Prostate gland (tissue), 2 donors: ENCODE measurements at regions not wholly inside any gene's neighbourhood (a gene's known extent, or its start where the extent isn't known, plus 50 kb on each side); places are given as distances from the start of the nearest gene placed in this dataset.

ENCODE experiments used
- DNase-seq: peaks from one replicate; pipeline ENCODE4 v3.0.0-alpha.2; 2019; ENCODE audit warnings: low spot score
- H3K27ac ChIP-seq, 2 donors: fragments of 200-600 bp; sonication (generic); 2 replicates each; pipeline ENCODE4 v1.5.1; 2017 to 2019
- H3K27me3 ChIP-seq: fragments of 200-600 bp; sonication (generic); replicated peaks from 2 replicates; pipeline ENCODE4 v1.5.1; 2019; ENCODE audit not compliant: insufficient read depth
- H3K36me3 ChIP-seq, 2 donors: fragments of 200-600 bp; sonication (generic); 1 replicate in 1 of 2; 2 replicates in 1 of 2; pipeline versions ENCODE4 v1.5.1 to v1.8.1; 2017 to 2019
- H3K4me1 ChIP-seq: fragments of 200-600 bp; sonication (generic); replicated peaks from 2 replicates; pipeline ENCODE4 v1.5.1; 2019
- H3K4me3 ChIP-seq, 2 donors: fragments of 200-600 bp; sonication (generic); 2 replicates each; pipeline ENCODE4 v1.5.1; 2017 to 2019
- H3K9me3 ChIP-seq: fragments of 200-600 bp; sonication (generic); 2 replicates; pipeline ENCODE4 v1.5.1; 2017
- CTCF ChIP-seq, 4 experiments: fragments of 200-600 bp in 2 of 4; fragments of 450-650 bp in 2 of 4; sonication (generic) in 2 of 4; IDR thresholded peaks; 1 replicate in 3 of 4; 2 replicates in 1 of 4; pipeline ENCODE4 v1.5.1; 2016 to 2019; ENCODE audit warnings: antibody characterized with exemption in 4 of 4, mild to moderate bottlenecking in 2 of 4, moderate library complexity in 2 of 4
- POLR2A ChIP-seq: fragments of 450-650 bp; IDR thresholded peaks from one replicate; pipeline ENCODE4 v1.6.1; 2016; ENCODE audit warnings: antibody characterized with exemption, mild to moderate bottlenecking
- POLR2AphosphoS5 ChIP-seq: sonication (generic); formaldehyde crosslinking; IDR thresholded peaks from one replicate; pipeline ENCODE4 v1.6.1; 2017; ENCODE audit warnings: antibody characterized with exemption
- WGBS: methylation state at CpG from one replicate; pipeline ENCODE4 v1.1.5; 2018; 5-methylcytosine and 5-hydroxymethylcytosine counted together
- intact Hi-C: fragments of 100-400 bp; cut with DNase I; formaldehyde crosslinking; loops from one replicate; pipeline ENCODE4 v1.14.2; 2022

GRCh38 chr6:145262771-145263170 lies 472.5 kb downstream of the EPM2A start:
- no peak overlapping the region for H3K27ac ChIP-seq
- intact Hi-C loops = no loop called here
- TF ChIP-seq CTCF (IDR thresholded peaks at IDR 0.05) (no peak), POLR2A (no peak), POLR2AphosphoS5 (no peak)
- DNase-seq = no peak
- H3K36me3 ChIP-seq = no peaks in the 10 kb centered on the region
- no peaks in the 10 kb centered on the region for H3K4me1 ChIP-seq
- no peaks in the 10 kb centered on the region for H3K9me3 ChIP-seq
- no peaks in the 10 kb centered on the region for H3K27me3 ChIP-seq
- WGBS = 8% methylated on average over 1 of the region's 1 CpG
- H3K4me3 ChIP-seq = no peak overlapping the region

- H3K36me3 ChIP-seq = no peaks in the 10 kb centered on the region
- no peak for DNase-seq
- 77% methylated on average over 5 of the region's 5 CpGs for WGBS
Measured at GRCh38 chr6:145263778-145264211, 471.5 kb downstream of the EPM2A start.

GRCh38 chr6:145266432-145267075 lies 468.8 kb downstream of the EPM2A start:
- TF ChIP-seq POLR2A (no peak), CTCF (IDR thresholded peaks at IDR 0.05) (no peak), POLR2AphosphoS5 (no peak)
- no peaks in the 10 kb centered on the region for H3K9me3 ChIP-seq
- no peak for DNase-seq

More at GRCh38 chr6:145263778-145264211, 471.5 kb downstream of the EPM2A start:
- intact Hi-C loops = no loop called here
- H3K4me1 ChIP-seq = no peaks in the 10 kb centered on the region
- H3K9me3 ChIP-seq = no peaks in the 10 kb centered on the region
- no peak overlapping the region for H3K4me3 ChIP-seq
- no peaks in the 10 kb centered on the region for H3K27me3 ChIP-seq
- no peak overlapping the region for H3K27ac ChIP-seq
- TF ChIP-seq POLR2A (no peak), CTCF (IDR thresholded peaks at IDR 0.05) (no peak), POLR2AphosphoS5 (no peak)

GRCh38 chr6:145267076-145267867 lies 468.0 kb downstream of the EPM2A start:
- no peaks in the 10 kb centered on the region for H3K27me3 ChIP-seq
- intact Hi-C loops = no loop called here
- no peak for TF ChIP-seq POLR2AphosphoS5
- TF ChIP-seq POLR2A = no peak
- no peak for TF ChIP-seq CTCF (IDR thresholded peaks at IDR 0.05)
- H3K36me3 ChIP-seq = no peaks in the 10 kb centered on the region
- WGBS = 59% methylated on average over 5 of the region's 5 CpGs
- no peaks in the 10 kb centered on the region for H3K9me3 ChIP-seq
- no peak overlapping the region for H3K4me3 ChIP-seq
- DNase-seq = peak; percentile 4
- peak overlapping the region in 1 of 2 donors; percentile 35 for H3K27ac ChIP-seq
- no peaks in the 10 kb centered on the region for H3K4me1 ChIP-seq

More at GRCh38 chr6:145266432-145267075, 468.8 kb downstream of the EPM2A start:
- intact Hi-C loops = no loop called here
- WGBS = 86% methylated on average over 6 of the region's 6 CpGs
- H3K4me3 ChIP-seq = no peak overlapping the region
- H3K36me3 ChIP-seq = no peaks in the 10 kb centered on the region
- no peaks in the 10 kb centered on the region for H3K27me3 ChIP-seq
- H3K27ac ChIP-seq = peak overlapping the region in 1 of 2 donors; percentile 35
- H3K4me1 ChIP-seq = no peaks in the 10 kb centered on the region
